Left kidney (tissue), 1 donor: ENCODE measurements at regions not wholly inside any gene's neighbourhood (a gene's known extent, or its start where the extent isn't known, plus 50 kb on each side); places are given as distances from the start of the nearest gene placed in this dataset.
"Not testable (repeated sequence)": the region's sequence is repeated elsewhere in the genome, so short reads cannot be mapped to it uniquely, and the experiment has no call there.

Experiments
- DNase-seq: peaks from one replicate; pipeline ENCODE4 v3.0.0-alpha.2; 2013

DNA sequence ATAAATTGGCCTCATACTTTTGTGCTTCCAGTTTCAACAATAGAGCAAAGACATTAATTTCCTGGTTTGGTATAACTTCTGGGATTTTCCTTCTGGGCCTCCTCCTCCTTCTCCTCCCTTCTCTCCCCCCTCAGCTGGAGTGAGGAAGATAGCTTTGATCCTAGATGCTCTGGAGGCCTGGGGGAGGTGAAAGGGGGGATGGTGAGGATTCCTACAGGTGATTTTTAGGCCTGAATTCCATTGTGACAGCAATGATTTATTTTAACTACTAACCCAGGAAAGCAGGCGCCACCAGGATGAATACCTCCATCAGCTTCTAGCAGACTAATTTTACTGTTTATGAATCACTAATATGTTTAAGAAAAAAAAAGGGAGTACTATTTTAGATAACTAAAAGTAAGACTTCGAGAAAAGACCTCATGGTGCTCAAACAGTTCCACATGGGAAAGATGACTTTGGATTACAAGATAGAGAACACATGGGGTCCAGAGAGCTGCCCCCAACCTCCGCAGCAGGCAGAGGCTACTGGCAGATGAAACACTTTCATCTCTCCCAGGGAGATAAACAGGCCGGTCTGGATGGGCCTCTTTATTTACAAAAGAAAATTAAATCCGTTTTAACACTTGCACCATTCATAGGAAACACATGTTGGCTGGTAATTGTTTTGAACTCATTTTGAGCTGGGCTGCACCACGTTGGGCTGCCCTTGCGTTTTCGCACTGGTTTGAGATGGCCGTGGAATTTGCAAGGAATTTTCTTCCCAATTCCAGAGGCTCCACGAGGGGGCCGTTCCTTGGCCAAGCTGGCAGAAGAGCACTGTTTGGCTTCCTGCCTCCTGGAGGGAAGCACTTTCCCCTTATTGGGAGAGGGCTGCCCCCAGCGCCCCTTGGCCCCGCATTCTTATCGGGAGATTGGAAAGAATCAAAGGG, 125.1 kb upstream of the STX18 start:
- no peak for DNase-seq

DNA sequence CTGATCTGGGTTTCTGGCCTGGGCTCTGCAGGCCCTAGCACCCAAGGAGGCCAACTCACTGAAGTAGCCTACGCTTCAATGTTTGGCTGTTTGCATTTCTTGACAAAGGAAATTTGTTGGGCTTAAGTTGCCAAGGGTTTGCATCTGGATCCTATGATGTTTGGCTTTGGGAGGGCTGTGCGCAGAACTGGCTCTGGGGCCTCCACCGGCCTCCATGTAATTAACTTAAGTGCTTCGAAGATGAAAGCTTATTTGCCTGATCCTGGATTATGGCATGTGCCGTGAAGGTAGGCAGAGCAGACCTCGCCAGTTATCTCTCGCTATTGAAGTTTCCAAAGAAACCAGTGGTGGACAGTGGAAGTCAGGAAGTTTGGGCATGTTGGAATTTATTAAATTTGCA, 124.3 kb upstream of the STX18 start:
- DNase-seq: no peak

- no peak for DNase-seq
Observed at GRCh38 chr4:4664234-4664633, 122.4 kb upstream of the STX18 start.

DNA sequence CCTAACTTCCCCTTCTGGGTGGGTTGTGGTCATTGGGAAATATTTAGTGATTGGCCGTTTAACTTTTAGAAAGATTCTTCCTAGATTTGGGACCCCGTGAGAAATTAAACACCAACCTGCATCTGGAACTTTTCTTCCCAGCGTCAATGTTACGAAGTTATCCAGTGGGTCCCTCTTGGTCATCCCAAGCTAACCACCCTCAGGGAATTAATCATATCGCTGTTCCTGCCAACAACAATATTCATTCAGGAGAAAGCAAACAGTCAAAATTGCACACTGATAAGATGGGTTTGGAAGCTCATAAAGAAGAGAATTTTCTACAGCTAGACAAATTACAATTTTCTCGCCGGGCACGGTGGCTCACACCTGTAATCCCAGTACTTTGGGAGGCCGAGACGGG, 121.2 kb upstream of the STX18 start:
- DNase-seq: no peak

- no peak for DNase-seq
Observed at GRCh38 chr4:4662230-4662629, 120.4 kb upstream of the STX18 start.

DNA sequence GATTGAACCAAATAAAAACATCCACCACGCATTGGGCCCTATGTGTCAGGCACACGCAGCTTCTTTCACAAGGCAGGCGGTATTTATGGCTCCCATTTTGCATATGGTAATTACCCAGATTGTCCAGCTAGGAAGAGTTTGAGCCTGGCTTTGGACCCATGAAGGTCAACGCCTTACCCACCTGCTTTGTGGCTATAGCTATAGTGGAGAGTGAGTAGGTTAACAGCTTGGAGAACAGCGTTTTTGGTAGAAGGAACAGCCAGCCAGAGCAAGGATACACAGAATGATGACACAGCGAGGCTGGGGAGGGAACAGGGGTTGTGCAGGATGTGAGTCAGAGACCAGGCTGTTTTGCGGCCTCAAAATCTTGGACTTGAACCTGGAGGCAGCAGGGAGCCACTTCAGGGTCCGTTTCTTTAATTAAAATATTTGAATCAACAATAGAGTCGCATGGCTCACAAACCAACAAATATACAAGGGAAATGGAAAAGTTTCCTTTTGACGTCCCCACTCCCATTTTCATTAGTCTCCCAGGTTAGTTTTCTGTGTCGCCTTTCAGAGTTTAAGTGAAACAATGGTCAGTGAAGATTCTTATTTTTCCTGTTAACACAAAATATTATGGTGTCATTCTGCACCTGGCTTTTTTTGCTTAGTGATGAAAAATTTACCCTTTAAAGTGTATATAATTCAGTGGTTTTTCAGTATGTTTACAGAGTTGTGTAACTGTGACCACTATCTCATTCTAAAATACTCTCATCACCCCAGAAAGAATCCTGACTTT, 118.2 kb upstream of the STX18 start:
- no peak for DNase-seq

- no peak for DNase-seq
Observed at GRCh38 chr4:4658052-4658451, 116.2 kb upstream of the STX18 start.

- no peak for DNase-seq
Observed at GRCh38 chr4:4656977-4657376, 115.1 kb upstream of the STX18 start.

DNA sequence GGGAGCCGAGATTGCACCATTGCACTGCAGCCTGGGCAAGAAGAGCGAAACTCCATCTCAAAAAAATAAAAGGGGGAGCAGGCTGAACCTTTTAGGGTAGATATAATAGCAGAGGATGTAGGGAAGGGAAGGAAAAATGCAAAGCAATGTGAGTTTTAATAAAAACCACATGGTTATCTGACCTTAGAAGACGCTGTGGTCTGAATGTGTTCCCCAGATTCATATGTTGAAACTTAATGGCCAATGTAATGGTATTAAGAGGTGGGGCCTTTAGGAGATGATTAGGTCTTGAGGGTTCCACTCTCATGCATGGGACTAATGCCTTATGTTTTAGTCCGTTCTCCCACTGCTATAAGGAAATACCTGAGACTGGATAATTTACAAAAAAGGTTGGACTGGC, 114.1 kb upstream of the STX18 start:
- no peak for DNase-seq

GRCh38 chr4:4655011-4655410, 113.2 kb upstream of the STX18 start:
- no peak for DNase-seq

- DNase-seq: no peak
Observed at GRCh38 chr4:4651811-4652755, 110.2 kb upstream of the STX18 start.

DNA sequence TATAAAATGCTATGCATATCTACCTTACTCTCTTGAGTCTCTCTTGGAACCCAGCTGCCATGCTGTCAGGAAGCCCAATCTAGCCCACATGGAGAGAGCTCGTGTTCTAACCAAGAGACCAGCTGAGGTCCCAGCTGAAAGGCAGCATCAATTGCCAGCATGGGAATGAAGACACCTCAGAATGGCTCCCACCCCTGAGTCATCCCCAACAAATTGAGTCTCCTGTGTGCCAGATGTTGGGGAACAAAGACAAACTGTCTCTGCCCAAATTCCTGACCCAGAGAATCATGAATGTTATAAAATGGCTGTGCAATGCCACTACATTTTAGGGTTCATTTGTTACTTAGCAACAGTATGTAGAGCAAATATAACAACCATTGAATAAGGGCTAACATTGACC, 105.2 kb upstream of the STX18 start:
- DNase-seq: no peak

- DNase-seq: no peak
Observed at GRCh38 chr4:4645743-4646142, 103.9 kb upstream of the STX18 start.

- DNase-seq: not testable (repeated sequence)
Observed at GRCh38 chr4:4644277-4644676, 102.4 kb upstream of the STX18 start.

DNA sequence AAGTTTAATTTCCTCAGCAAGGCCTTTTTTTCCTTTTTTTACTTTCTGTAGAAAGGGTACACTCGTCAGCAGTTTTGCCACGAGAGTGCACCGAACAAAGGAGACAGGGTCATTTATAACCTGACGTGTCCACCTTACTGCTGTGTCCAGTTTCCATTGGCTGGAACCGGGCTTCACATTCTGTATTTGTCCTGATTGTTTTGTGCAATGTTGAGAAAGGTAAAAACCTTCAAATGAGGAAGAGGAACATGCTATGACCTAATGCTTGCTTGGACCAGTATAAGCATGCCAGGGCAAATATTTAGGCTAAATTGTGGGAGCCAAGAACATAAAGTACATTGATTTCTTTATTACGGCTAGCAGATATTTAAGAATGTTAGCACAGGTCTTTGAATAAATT, 101.9 kb upstream of the STX18 start:
- not testable (repeated sequence) for DNase-seq

GRCh38 chr4:4643306-4643705, 101.5 kb upstream of the STX18 start:
- DNase-seq: no peak

DNA sequence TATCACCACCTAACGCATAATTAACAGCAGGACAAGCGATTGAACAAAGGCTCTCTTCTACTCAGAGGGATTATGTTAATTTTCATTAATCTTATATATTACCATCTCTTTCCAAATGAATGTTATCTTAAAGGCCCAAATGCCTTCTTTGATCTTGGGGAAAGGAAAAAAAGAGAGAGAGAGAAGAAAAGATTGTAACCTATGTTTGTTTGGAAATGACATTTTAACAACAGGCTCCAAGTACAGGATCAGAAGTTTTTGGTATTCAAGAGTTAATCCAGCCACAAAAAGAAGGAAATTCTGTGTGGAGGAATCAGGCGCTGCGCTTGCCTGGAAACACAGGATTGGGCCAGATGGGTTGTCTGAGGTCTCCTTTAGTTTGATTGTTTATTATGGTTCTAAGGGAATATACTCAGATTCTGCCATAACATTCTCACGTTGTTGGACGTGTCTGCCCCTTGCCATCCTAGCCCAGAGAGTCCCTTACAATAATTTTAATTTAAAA, 100.7 kb upstream of the STX18 start:
- DNase-seq: no peak

DNA sequence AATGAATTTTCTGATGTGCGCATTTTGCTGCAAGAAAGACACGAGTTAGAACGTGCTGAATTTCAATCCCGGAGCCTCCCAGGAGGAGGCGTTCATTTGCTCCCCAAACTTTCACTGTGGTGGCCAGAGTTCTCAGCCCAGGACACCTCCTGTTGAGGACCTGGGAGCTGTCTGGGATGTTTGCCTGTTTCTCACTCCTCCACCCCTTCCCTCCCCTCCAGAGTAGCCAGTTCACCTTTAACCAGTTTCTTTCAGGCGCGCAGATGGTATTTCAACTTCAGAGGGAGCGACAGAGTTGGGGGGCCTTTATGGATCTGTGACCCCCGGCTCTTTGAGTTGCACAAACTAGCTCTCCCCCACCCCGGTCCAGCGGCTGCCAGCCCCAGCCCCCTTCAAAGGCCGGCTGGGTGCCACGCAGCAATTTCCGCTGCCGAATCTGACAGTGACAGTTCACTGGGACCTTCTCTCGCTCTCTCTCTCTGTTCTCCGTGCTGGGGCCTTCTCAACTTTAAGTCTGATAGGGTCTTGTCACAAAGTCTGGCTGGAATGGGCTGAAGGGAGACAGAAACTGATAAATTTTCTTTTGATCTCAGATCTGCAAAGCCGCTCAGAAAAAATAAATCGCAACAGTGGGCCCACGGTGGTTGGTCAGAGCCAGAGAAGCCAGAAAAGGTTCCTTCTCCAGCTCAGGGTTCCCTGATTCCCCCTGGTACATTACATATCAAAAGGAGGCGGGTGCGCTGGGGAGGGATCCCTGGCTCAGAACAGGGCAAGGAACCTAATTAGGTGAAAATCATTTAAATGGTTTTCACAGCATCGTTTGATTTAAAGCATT, 100.0 kb upstream of the STX18 start:
- DNase-seq: no peak

DNA sequence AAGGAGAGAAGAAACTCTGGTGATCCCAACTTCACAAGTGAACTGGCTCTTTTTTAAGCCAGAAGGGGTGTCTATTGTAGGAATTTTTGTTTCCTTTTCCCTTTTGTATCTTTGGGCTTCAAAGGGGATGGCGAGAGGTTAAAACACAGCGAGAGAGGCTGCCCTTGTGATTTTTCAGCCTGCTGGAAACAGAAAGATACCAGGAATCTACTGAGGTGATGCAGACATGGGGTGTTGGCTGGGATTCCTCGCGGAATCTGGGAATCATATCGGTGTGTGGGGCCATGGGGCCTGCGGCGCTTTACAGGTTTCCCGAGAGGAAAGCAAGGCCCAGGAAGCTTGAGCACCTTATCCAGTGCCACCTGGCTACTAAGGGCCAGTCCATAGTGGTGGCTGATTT, 99.4 kb upstream of the STX18 start:
- no peak for DNase-seq

- DNase-seq: no peak
Observed at GRCh38 chr4:4640692-4641091, 98.8 kb upstream of the STX18 start.

- DNase-seq: no peak
Observed at GRCh38 chr4:4639370-4639769, 97.5 kb upstream of the STX18 start.
